ENCODE measurements at regions not wholly inside any gene's neighbourhood (a gene's known extent, or its start where the extent isn't known, plus 50 kb on each side); places are given as distances from the start of the nearest gene placed in this dataset.

DNA sequence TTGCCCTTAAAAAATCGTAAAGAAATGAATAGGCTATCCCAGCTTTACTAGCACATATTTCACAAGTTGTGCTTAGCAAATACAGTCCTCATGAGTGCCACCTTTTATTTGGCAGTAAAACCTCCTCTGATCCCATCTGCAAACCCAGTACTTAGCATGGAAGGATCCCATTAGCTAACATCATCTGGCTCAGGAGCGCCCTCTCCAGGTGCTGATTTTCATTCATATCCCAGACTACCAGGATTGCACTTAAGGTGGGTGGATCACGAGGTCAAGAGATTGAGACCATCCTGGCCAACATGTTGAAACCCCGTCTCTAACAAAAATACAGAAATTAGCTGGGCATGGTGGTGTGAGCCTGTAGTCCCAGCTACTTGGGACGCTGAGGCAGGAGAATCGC, 76.1 kb upstream of the PAX6 start:
- Histone ChIP-seq H3K27ac (ENCODE audit: low read depth) (no peak overlapping the region), H3K4me1 (ENCODE audit: insufficient read depth) (no peaks in the 10 kb centered on the region), H3K4me3 (ENCODE audit: low read depth, low read length) (no peak overlapping the region), H3K36me3 (ENCODE audit: insufficient read depth) (no peaks in the 10 kb centered on the region)
- no peak for DNase-seq (ENCODE audit: extremely low spot score)
- 73% methylated on average over 6 of the region's 6 CpGs for WGBS

DNA sequence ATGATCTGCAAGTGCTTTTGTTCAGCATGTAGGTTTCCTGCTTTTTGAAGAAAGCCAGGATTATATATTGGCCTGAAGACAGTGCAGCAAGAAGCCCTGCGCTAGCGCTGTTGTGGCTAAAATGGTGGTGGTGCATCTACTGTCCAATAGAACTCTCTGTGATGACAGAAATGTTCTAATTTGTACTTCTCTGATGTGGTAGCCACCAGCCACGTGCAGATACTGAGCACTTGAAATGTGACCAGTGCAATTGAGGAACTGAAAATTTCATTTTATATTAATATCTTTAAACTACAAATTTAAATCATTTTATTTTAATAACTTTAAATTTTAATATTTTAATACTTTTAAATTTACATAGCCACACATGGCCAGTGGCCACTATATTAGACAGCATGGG, 73.0 kb upstream of the PAX6 start:
- H3K27ac ChIP-seq (ENCODE audit: low read depth) = no peak overlapping the region
- H3K4me1 ChIP-seq (ENCODE audit: insufficient read depth) = no peaks in the 10 kb centered on the region
- DNase-seq (ENCODE audit: extremely low spot score) = no peak
- no peak overlapping the region for H3K4me3 ChIP-seq (ENCODE audit: low read depth, low read length)
- 87% methylated on average over 3 of the region's 3 CpGs for WGBS
- no peaks in the 10 kb centered on the region for H3K36me3 ChIP-seq (ENCODE audit: insufficient read depth)

DNA sequence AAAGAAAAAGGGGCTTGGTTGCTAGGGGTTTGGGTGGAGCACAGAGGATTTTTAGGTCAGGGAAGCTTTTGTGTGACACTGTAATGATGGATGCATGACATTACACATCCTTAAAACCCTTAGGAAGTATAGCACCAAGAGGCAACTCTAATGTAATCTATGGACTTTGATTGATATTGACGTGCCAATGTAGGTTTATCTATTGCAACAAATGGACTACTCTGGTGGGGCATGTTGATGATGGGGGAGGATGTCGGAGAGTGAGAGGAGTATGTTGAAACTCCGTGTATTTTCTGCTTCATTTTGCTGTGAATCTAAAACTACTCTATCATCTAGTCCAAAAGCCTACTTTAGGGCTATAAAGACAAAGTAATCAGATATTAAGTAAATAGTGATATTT, 72.3 kb upstream of the PAX6 start:
- H3K4me3 ChIP-seq (ENCODE audit: low read depth, low read length) = no peak overlapping the region
- DNase-seq (ENCODE audit: extremely low spot score) = no peak
- WGBS = 72% methylated on average over 3 of the region's 3 CpGs
- no peak overlapping the region for H3K27ac ChIP-seq (ENCODE audit: low read depth)
- no peaks in the 10 kb centered on the region for H3K4me1 ChIP-seq (ENCODE audit: insufficient read depth)
- H3K36me3 ChIP-seq (ENCODE audit: insufficient read depth) = no peaks in the 10 kb centered on the region

DNA sequence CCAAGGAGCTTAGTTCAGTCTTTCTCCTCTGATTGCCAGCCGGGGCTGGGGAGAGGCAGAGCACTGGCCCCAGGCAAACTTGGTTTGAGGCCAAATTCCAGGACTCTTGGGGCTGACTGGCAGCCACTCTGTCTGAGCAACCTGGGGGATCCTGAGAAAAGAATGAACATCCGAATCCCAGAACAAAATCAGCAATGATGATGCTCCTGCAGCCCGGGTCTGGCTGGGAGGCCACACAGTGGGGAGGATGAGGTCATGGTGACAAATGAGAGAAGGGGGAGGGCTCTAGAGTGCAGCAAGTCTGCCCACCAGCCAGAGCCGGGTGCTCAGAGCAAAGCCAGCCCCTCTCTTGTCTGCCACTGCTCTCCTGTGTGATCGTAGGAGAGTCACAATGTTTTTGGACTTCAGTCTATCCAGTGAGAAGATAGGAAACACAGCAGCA, 71.8 kb upstream of the PAX6 start:
- Histone ChIP-seq H3K4me3 (ENCODE audit: low read depth, low read length) (no peak overlapping the region), H3K4me1 (ENCODE audit: insufficient read depth) (no peaks in the 10 kb centered on the region), H3K36me3 (ENCODE audit: insufficient read depth) (no peaks in the 10 kb centered on the region), H3K27ac (ENCODE audit: low read depth) (no peak overlapping the region)
- no peak for DNase-seq (ENCODE audit: extremely low spot score)
- 10% methylated on average over 5 of the region's 5 CpGs for WGBS

DNA sequence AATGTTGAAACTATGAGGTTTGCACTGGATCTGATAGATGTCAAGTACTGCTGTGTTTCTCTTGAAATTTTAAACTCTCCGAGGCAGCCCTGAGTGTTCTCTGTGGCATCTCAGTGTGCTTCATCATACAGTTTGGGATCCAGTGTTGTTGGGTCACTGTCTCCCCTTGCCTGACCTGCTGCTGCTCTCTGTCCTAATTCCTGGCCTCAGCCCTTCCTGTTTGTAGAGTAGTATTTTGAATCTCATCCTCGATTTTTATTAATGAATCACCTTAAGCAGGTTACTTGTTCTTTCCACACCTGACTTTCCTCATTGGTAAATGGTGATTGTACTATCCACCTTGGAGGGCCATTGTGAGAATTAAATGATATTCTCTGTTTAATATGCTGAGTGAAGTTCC, 70.7 kb upstream of the PAX6 start:
- 64% methylated on average over 2 of the region's 2 CpGs for WGBS
- Histone ChIP-seq H3K36me3 (ENCODE audit: insufficient read depth) (no peaks in the 10 kb centered on the region), H3K4me3 (ENCODE audit: low read depth, low read length) (no peak overlapping the region), H3K27ac (ENCODE audit: low read depth) (no peak overlapping the region), H3K4me1 (ENCODE audit: insufficient read depth) (no peaks in the 10 kb centered on the region)
- DNase-seq (ENCODE audit: extremely low spot score) = no peak

DNA sequence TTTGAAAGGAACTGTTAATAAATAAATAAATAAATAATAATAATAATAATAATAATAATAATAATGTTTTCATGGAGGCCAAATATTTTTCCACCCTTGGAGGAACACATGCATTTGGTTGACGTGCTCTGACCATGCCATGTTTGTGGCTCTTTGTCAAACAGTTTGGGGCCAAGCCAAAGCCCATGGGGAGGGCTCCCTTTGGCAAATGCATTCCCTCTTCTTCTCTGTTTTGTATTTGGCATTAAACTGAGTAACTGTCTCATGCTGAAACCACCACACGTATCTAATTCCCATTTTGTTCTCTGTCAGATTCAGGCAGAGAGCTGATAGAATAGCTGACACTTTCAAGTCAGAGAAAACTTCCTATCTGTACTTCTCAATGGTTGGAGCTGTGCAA, 68.6 kb upstream of the PAX6 start:
- no peak overlapping the region for H3K27ac ChIP-seq (ENCODE audit: low read depth)
- no peak overlapping the region for H3K4me3 ChIP-seq (ENCODE audit: low read depth, low read length)
- DNase-seq (ENCODE audit: extremely low spot score) = no peak
- H3K4me1 ChIP-seq (ENCODE audit: insufficient read depth) = no peaks in the 10 kb centered on the region
- 71% methylated on average over 2 of the region's 2 CpGs for WGBS
- H3K36me3 ChIP-seq (ENCODE audit: insufficient read depth) = no peaks in the 10 kb centered on the region

DNA sequence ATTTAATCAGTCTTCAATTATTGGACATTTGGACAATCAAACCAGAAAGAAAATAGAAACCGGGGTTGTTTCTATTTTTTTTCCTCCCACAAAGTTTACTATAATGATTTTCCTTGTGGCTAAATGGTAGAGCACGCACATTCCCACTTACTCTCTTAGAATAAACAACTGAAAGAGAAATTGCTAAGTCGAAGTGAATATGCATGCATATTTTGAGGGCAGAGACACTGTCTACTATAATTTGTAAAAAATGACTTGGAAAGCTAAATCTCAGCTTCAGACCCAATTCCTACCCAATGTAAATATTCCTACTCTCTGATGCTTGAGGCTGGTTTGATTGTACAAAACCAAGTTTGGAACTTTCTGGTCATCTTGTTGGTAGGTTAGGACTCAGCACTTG, 66.7 kb upstream of the PAX6 start:
- Histone ChIP-seq H3K36me3 (ENCODE audit: insufficient read depth) (no peaks in the 10 kb centered on the region), H3K27ac (ENCODE audit: low read depth) (no peak overlapping the region), H3K4me1 (ENCODE audit: insufficient read depth) (no peaks in the 10 kb centered on the region), H3K4me3 (ENCODE audit: low read depth, low read length) (no peak overlapping the region)
- no peak for DNase-seq (ENCODE audit: extremely low spot score)
- WGBS = 79% methylated on average over 3 of the region's 3 CpGs

DNA sequence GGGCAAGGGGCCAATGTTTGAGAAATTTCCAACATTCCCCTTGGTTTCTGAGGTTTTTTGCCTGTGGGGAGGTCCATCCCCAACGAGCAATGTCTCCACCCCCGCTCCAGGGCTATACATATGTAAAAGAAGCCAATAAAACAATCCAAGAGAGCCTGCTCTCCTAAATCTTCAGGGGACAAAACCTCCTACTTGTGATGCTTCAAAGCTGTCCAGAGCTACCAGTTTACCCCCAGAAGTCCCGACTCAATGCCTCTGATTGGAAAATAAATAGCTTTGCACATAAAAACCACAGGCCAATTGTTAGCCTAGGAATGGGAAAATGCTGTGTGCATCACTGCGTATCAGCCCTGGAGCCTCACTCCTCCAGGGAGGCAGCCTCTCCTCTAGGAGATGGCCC, 66.0 kb upstream of the PAX6 start:
- DNase-seq (ENCODE audit: extremely low spot score) = no peak
- 32% methylated on average over 4 of the region's 4 CpGs for WGBS
- H3K4me3 ChIP-seq (ENCODE audit: low read depth, low read length) = no peak overlapping the region
- H3K4me1 ChIP-seq (ENCODE audit: insufficient read depth) = no peaks in the 10 kb centered on the region
- no peaks in the 10 kb centered on the region for H3K36me3 ChIP-seq (ENCODE audit: insufficient read depth)
- H3K27ac ChIP-seq (ENCODE audit: low read depth) = no peak overlapping the region

DNA sequence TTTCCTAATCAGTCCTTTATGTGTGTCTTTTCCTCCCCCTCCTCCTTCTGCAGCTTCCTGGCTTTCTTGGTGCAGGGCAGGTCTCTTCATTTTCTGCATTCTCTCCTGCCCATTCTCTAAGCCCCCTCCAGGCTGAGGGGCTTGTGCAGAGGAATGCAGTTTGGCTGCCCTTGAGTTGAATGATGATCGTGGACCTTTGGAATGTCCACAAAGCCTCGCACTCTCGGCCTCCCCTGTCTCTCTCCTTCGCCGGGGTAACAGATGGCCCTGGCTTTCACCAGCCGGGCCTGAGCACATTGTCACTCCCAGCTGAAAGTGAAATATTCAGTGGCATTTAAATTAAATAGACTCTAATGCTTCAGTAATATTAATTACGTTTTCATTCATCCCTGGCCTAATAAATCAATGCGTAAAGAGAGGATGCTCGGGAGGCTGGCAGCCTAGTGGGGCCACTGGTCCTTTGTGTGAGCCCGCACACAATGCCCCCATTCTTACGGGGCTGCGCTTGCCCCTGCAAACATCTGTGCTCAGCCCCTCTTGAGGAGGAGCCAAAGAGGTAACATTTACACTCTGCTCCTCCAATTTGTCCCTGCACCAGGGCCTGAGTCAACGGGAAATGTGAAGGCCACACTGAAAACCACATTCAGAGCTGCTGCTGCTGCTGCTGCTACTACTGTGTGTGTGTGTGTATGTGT, 64.9 kb upstream of the PAX6 start:
- no peaks in the 10 kb centered on the region for H3K36me3 ChIP-seq (ENCODE audit: insufficient read depth)
- WGBS = 46% methylated on average over 13 of the region's 13 CpGs

DNA sequence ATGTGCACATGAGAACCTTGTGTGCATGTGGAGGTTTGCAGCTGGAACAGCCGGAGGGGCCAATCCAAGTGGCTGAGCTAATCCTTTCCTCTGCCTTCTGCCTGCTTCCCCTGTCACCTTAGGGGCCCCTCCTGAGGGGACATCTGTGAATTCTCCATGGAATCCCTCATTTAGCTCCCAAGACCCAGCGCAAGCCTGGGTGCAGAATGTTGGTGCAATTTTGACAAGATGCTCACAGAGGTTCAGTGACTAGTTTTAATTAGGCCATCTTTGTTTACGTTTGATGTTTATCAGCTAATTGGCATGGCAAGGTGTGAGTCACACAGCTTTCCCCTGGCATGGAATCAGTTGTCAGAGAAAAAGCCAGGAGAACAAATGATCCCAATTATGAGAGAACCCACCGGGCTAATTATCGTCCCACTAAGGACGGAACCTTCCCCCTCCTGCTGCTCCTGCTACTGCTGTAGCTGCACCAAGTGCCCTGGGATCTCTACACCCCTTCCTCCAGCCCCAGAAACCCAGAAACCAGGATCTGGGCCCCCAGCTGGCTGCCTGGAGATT, 63.6 kb upstream of the PAX6 start:
- DNase-seq (ENCODE audit: extremely low spot score) = no peak
- 35% methylated on average over 6 of the region's 6 CpGs for WGBS
- Histone ChIP-seq H3K36me3 (ENCODE audit: insufficient read depth) (no peaks in the 10 kb centered on the region), H3K27ac (ENCODE audit: low read depth) (no peak overlapping the region), H3K4me1 (ENCODE audit: insufficient read depth) (no peaks in the 10 kb centered on the region), H3K4me3 (ENCODE audit: low read depth, low read length) (no peak overlapping the region)

More for the DNA sequence above, 64.9 kb upstream of the PAX6 start:
- Histone ChIP-seq H3K4me1 (ENCODE audit: insufficient read depth) (no peaks in the 10 kb centered on the region), H3K4me3 (ENCODE audit: low read depth, low read length) (no peak overlapping the region), H3K27ac (ENCODE audit: low read depth) (no peak overlapping the region)
- no peak for DNase-seq (ENCODE audit: extremely low spot score)

DNA sequence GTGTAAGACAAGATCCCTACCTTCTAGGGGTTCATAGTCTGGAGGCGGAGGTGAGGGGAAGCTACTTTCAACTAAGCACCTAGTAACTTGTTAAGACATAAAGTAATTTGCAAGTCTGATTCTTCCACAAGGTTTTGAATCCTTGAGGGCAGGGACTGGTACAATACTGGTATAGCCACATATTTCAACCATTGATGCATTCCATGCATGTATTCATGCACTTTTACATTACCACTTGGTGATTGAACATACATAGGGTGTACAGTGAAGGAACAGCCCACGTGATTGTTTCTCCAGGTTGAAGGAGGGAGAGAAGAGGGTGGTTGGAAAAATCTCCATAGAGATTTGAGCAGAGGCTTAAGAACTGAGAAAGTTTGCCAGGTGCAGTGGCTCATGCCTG, 62.0 kb upstream of the PAX6 start:
- no peak for DNase-seq (ENCODE audit: extremely low spot score)
- no peak overlapping the region for H3K27ac ChIP-seq (ENCODE audit: low read depth)
- no peak overlapping the region for H3K4me3 ChIP-seq (ENCODE audit: low read depth, low read length)
- H3K36me3 ChIP-seq (ENCODE audit: insufficient read depth) = no peaks in the 10 kb centered on the region
- no peaks in the 10 kb centered on the region for H3K4me1 ChIP-seq (ENCODE audit: insufficient read depth)
- 66% methylated on average over 2 of the region's 2 CpGs for WGBS

DNA sequence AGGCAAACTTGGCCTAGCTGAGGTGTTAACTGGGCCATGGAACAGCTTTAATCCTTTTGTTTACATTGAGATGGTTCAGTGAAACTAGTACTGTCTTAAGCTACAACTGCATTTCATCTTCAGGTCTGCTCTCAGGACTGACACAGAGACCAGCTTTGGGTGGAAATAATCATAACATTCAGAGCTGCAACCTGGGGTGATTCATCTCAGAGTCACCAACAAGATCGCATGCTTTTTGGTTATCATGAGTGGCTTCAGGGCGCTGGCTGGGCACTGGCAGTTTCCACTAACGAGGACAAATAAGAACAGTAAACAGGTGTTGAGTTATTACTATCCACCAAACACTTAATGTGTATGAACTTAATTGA, 60.9 kb upstream of the PAX6 start:
- 73% methylated on average over 3 of the region's 3 CpGs for WGBS

DNA sequence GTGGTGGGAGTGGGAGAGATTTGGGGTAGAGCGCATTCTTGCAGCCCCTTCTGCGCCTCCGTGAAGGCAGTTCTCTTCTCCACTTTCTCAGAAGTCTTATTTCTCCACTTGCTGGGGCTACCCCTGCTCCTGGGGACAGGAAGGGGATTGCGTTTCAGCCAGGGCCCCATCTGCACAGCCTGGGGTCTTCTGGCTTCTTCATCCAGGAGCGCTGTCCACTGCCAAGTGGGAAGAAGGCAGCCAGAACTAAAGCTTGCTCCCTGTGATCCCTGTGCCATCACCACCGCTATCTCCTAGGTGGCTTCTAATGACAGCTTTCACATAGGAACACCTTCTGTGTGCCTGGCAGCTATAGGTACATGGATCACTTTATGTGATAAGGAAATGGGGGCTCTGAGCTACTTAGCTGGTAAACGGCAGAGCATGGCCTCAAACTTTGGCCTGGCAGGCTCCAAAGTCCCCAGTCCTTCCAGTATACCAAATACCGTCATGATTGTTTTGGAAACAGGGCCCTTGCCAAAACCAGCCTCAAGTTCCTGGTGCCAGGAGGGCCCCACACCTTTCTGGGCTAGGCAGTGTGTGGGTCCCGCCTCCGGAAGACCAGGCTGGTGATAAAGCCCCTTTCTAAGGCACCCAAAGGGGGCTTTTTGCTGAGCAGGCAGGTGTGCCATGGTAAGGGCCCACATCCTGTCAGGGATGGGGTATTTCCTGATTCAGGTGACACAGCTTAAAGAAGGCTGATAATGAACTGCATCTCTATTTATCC, 60.4 kb upstream of the PAX6 start:
- WGBS = 41% methylated on average over 10 of the region's 10 CpGs
- Histone ChIP-seq H3K4me1 (ENCODE audit: insufficient read depth) (no peaks in the 10 kb centered on the region), H3K36me3 (ENCODE audit: insufficient read depth) (no peaks in the 10 kb centered on the region), H3K4me3 (ENCODE audit: low read depth, low read length) (no peak overlapping the region), H3K27ac (ENCODE audit: low read depth) (no peak overlapping the region)
- DNase-seq (ENCODE audit: extremely low spot score) = no peak

More for the DNA sequence above, 60.9 kb upstream of the PAX6 start:
- Histone ChIP-seq H3K36me3 (ENCODE audit: insufficient read depth) (no peaks in the 10 kb centered on the region), H3K4me3 (ENCODE audit: low read depth, low read length) (no peak overlapping the region), H3K4me1 (ENCODE audit: insufficient read depth) (no peaks in the 10 kb centered on the region), H3K27ac (ENCODE audit: low read depth) (no peak overlapping the region)
- no peak for DNase-seq (ENCODE audit: extremely low spot score)

DNA sequence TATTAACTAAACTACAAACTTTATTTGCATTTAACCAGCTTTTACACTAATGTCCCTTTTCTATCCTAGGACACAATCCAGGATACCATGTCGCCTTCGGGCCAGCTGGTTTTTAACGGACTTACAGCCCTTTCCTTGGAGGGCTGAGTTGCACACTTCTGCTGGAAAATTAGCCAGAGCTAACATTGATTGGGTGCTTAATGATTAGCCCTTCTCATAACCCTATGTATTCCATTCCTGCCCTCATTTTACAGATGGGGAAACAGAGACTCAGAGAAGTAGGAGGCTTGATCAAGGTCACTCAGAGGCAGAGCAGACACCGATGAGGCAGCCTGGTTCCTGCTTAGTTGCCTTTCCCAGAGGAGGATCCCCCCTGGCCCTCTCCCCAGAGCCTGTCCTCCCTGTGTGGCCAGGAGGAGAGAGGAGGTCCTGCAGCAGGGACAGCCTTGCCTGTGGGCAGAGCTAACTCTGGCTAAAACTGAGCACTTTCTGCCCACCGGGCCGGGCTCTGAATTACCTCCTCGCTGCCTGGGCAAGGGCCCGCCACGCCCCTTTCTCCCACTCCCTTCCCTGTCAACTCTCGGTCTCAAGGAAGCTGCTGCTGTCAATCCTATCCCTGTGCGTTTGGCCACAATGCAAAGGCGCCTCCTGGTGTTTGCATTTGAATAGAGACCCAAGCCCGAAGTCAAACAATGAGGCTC, 59.6 kb upstream of the PAX6 start:
- Histone ChIP-seq H3K36me3 (ENCODE audit: insufficient read depth) (no peaks in the 10 kb centered on the region), H3K4me1 (ENCODE audit: insufficient read depth) (no peaks in the 10 kb centered on the region), H3K27ac (ENCODE audit: low read depth) (no peak overlapping the region), H3K4me3 (ENCODE audit: low read depth, low read length) (no peak overlapping the region)
- 15% methylated on average over 13 of the region's 13 CpGs for WGBS
- DNase-seq (ENCODE audit: extremely low spot score) = no peak
